Adrenal gland (tissue), 9 donors: ENCODE measurements at regions not wholly inside any gene's neighbourhood (a gene's known extent, or its start where the extent isn't known, plus 50 kb on each side); places are given as distances from the start of the nearest gene placed in this dataset.

Experiments used
- DNase-seq, 7 donors: peaks; one replicate each; pipeline ENCODE4 v3.0.0-alpha.2; 2019 to 2020
- H3K27ac ChIP-seq, 5 donors: fragments of 200-600 bp; sonication (generic) in 4 of 5; 1 replicate in 3 of 5; 2 replicates in 2 of 5; pipeline versions ENCODE4 v1.5.1 to v1.8.0; 2016 to 2020; ENCODE audit warnings: mild to moderate bottlenecking in 1 of 5
- H3K27me3 ChIP-seq: fragments of 200-600 bp; 2 replicates; pipeline ENCODE4 v1.8.0; 2021
- H3K36me3 ChIP-seq, 2 donors: fragments of 200-600 bp; replicated peaks in 1 of 2; 1 replicate in 1 of 2; 2 replicates in 1 of 2; pipeline versions ENCODE4 v1.5.1 to v1.8.0; 2018 to 2022
- H3K4me1 ChIP-seq, 2 donors: fragments of 200-600 bp; replicated peaks in 1 of 2; 1 replicate in 1 of 2; 2 replicates in 1 of 2; pipeline versions ENCODE4 v1.5.1 to v1.8.0; 2018 to 2021
- H3K4me3 ChIP-seq, 4 donors: fragments of 200-600 bp; sonication (generic) in 3 of 4; one replicate each; pipeline ENCODE4 v1.5.1; 2016 to 2018
- H3K9me3 ChIP-seq, 3 donors: fragments of 200-600 bp; sonication (generic) in 1 of 3; replicated peaks in 1 of 3; 1 replicate in 2 of 3; 2 replicates in 1 of 3; pipeline versions ENCODE4 v1.5.1 to v1.8.0; 2016 to 2021
- POLR2A ChIP-seq, 2 donors: fragments of 450-650 bp; IDR thresholded peaks; one replicate each; pipeline ENCODE4 v1.6.1; 2017; ENCODE audit warnings: antibody characterized with exemption in 2 of 2, mild to moderate bottlenecking in 2 of 2, moderate library complexity in 1 of 2
- WGBS, 4 donors: extraction: QIAGEN DNeasy Blood & Tissue Kit in 2 of 4; methylation state at CpG; one replicate each; pipeline versions ENCODE4 v1.1.5 to v1.1.7; 2013 to 2017; 5-methylcytosine and 5-hydroxymethylcytosine counted together
- intact Hi-C, 2 donors: fragments of 100-400 bp; cut with DNase I; formaldehyde crosslinking; loops; one replicate each; pipeline versions ENCODE4 v1.14.1 to v1.15.0; 2022 to 2023
- TF ChIP-seq, protein P1 (sequence below), 6 experiments: fragments of 450-650 bp in 4 of 6; fragments of 200-600 bp in 2 of 6; sonication (generic) in 1 of 6; IDR thresholded peaks; 1 replicate in 5 of 6; 2 replicates in 1 of 6; pipeline versions ENCODE4 v1.5.1 to v1.8.0; 2016 to 2021; ENCODE audit warnings: antibody characterized with exemption in 6 of 6, mild to moderate bottlenecking in 2 of 6, moderate library complexity in 1 of 6
- donor health status: healthy with polysubstance abuse.
- donor health status: Bipolar disorder and iron deficiency.
- donor health status: DM: yes; HTN: yes; CAD: no.
- donor health status: DM: no; HTN: no; CAD: no.
- donor health status: DM: no; HTN: no; CAD: no.

DNA sequence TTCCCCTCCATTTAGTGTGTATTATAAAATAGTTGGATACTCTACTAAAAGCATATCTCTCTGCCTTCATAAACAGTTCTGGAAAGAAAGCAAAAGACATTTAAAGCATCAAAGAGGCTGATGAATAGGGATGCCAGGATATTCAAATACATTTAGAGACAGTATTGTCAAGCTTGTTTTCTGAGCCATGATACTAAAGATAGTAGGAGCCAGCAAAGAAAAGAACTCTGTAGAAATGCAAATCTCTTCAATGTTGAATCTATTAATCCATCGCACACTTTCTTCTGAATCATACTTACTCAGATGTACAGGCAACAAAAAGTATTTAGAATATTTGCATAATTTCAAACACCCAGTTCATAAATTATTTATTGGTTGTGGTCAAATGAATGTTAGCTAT, 207.1 kb upstream of the MEF2C start:
- H3K27ac ChIP-seq = no peak overlapping the region
- DNase-seq = no peak
- no peaks in the 10 kb centered on the region for H3K36me3 ChIP-seq
- 93 to 99% (median 96%) methylated on average over 1 of the region's 1 CpG for WGBS, 4 donors
- H3K27me3 ChIP-seq = no peaks in the 10 kb centered on the region
- no peaks in the 10 kb centered on the region for H3K9me3 ChIP-seq
- H3K4me3 ChIP-seq = no peak overlapping the region
- TF ChIP-seq, protein P1, sequence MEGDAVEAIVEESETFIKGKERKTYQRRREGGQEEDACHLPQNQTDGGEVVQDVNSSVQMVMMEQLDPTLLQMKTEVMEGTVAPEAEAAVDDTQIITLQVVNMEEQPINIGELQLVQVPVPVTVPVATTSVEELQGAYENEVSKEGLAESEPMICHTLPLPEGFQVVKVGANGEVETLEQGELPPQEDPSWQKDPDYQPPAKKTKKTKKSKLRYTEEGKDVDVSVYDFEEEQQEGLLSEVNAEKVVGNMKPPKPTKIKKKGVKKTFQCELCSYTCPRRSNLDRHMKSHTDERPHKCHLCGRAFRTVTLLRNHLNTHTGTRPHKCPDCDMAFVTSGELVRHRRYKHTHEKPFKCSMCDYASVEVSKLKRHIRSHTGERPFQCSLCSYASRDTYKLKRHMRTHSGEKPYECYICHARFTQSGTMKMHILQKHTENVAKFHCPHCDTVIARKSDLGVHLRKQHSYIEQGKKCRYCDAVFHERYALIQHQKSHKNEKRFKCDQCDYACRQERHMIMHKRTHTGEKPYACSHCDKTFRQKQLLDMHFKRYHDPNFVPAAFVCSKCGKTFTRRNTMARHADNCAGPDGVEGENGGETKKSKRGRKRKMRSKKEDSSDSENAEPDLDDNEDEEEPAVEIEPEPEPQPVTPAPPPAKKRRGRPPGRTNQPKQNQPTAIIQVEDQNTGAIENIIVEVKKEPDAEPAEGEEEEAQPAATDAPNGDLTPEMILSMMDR (IDR thresholded peaks at IDR 0.05) = no peak
- TF ChIP-seq POLR2A (IDR thresholded peaks at IDR 0.05) = no peak
- no peaks in the 10 kb centered on the region for H3K4me1 ChIP-seq
- intact Hi-C loops = no loop called here

DNA sequence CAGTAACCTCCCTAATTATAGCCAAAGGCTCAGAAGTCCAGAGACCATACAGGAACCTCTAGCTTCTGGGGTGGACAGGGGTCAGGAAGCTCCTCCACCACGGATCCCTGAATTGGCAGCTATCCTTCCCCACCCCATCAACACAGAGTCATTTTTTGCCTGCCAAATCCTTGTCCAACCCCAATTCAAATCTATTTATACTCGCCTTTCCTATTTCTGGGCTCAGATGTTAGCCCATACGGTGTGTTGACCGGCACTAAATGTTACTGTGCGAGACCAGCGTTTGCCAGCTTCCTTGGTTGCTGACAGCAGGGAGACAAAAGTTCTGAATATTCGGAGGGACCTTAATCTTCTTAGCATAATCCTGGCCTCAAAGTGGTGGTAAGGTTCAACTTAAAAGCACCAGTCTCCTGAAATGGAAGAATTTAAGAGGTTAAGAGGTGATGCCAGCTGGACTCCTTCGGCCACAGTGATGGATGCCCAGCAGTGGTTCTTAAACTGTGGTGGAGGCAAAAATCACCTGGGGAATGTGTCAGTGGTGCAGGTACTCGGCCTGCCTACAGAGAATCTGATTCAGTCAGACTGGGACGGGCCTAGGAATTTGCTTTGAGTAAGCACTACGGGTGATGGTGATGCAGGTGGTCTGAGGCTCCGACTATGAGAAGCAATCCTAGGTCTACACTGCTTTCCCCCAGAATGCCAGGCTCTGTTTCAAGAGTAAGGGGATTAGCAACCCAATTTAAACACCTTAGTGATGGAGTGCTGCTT, 204.8 kb upstream of the MEF2C start:
- intact Hi-C loops = no loop called here
- WGBS, 4 donors = 83 to 86% (median 85%) methylated on average over 12 of the region's 12 CpGs
- Histone ChIP-seq H3K4me1 (no peaks in the 10 kb centered on the region), H3K9me3 (no peaks in the 10 kb centered on the region), H3K27ac (no peak overlapping the region), H3K36me3 (no peaks in the 10 kb centered on the region), H3K27me3 (no peaks in the 10 kb centered on the region), H3K4me3 (no peak overlapping the region)
- TF ChIP-seq, protein P1 (IDR thresholded peaks at IDR 0.05) = no peak
- no peak for TF ChIP-seq POLR2A (IDR thresholded peaks at IDR 0.05)
- DNase-seq = no peak

DNA sequence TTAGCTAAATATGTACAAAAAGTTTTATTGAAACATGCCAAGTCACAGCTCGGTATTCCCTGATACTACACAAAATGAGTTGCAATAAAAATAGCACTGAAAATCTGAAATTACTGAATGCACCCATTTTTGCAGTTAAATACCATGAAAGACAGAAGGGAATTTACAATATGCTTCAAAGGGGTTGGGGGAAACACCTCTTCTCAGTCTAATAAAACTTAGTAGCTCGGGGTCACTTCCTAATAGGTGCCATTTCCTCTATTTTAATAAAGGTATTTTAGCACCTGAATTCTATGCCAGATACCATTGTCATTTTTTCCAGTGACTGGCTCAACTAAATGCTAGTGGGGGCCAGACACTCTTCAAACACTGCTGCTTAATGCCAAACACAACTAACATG, 204.1 kb upstream of the MEF2C start:
- TF ChIP-seq POLR2A (IDR thresholded peaks at IDR 0.05) = no peak
- TF ChIP-seq, protein P1 (IDR thresholded peaks at IDR 0.05) = no peak
- DNase-seq = no peak
- Histone ChIP-seq H3K4me1 (no peaks in the 10 kb centered on the region), H3K27me3 (no peaks in the 10 kb centered on the region), H3K36me3 (no peaks in the 10 kb centered on the region), H3K4me3 (no peak overlapping the region), H3K9me3 (no peaks in the 10 kb centered on the region), H3K27ac (no peak overlapping the region)
- 82 to 92% (median 86%) methylated on average over 2 of the region's 2 CpGs for WGBS, 4 donors
- intact Hi-C loops = no loop called here

DNA sequence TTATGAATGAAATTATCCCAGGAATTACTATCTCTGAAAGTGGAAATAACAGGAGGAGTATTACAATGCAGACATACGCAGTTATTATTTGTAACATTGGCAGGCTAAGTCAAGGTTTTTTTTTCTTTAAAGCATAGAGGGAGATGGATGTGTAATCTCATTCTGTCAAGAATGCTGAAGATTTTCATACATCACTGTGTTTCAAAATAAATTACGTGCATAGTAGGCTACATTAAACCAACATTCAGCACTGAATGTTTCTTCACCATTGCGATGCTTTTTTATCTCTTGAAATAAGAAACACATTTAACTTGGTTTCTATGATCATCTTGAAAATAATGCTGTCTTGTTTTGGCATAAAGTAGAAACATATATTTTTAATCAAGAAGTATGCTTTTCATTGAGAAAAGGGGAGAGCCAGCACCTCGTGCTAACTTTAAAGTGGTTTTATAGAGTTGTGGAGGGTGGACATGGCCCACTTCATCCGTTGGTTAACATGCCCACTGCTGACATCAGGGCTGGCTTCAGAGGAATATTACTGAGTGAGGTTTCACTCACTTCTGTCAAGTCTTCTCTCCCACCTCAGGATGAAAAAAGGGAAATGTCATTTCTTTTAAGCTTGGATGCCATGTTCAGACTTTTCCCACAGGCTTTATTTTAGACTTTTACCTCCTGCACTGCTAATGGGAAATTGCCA, 203.6 kb upstream of the MEF2C start:
- 86 to 92% (median 88%) methylated on average over 5 of the region's 5 CpGs for WGBS, 4 donors
- Histone ChIP-seq H3K4me1 (no peaks in the 10 kb centered on the region), H3K9me3 (no peaks in the 10 kb centered on the region), H3K27me3 (no peaks in the 10 kb centered on the region), H3K4me3 (no peak overlapping the region), H3K36me3 (no peaks in the 10 kb centered on the region), H3K27ac (no peak overlapping the region)
- TF ChIP-seq POLR2A (IDR thresholded peaks at IDR 0.05) = no peak
- TF ChIP-seq, protein P1 (IDR thresholded peaks at IDR 0.05) = no peak
- intact Hi-C loops = no loop called here
- no peak for DNase-seq
